ENCODE measurements at regions not wholly inside any gene's neighbourhood (a gene's known extent, or its start where the extent isn't known, plus 50 kb on each side); places are given as distances from the start of the nearest gene placed in this dataset.

- Histone ChIP-seq H3K9me2 (replicated peaks; ENCODE audit: control insufficient read depth, low read length) (no peaks in the 10 kb centered on the region; the same call in 1 of the 2 replicates), H3K4me2 (ENCODE audit: low read length) (no peak overlapping the region), H3K27ac (ENCODE audit: low read depth, low read length) (no peak overlapping the region), H3K4me3 (ENCODE audit: low read length) (no peak overlapping the region), H3K27me3 (ENCODE audit: control insufficient read depth, low read length) (no peaks in the 10 kb centered on the region), H3K9me3 (ENCODE audit: control insufficient read depth, insufficient read depth, low read length) (no peaks in the 10 kb centered on the region), H3K36me3 (ENCODE audit: control insufficient read depth, low read length) (no peaks in the 10 kb centered on the region), H3K79me2 (ENCODE audit: control insufficient read depth, low read length) (no peaks in the 10 kb centered on the region), H4K20me1 (ENCODE audit: control insufficient read depth, insufficient read depth, low read depth, low read length) (no peaks in the 10 kb centered on the region), H3K4me1 (ENCODE audit: control insufficient read depth, low read length) (no peaks in the 10 kb centered on the region), H3F3A (ENCODE audit: control insufficient read depth, insufficient read depth) (no peaks in the 10 kb centered on the region)
- TF ChIP-seq EZH2phosphoT487 (IDR thresholded peaks at IDR 0.05; ENCODE audit: borderline replicate concordance, low read length): no peak
Observed at GRCh38 chr3:30069056-30069455, 537.3 kb upstream of the TGFBR2 start.

- TF ChIP-seq, protein P1, sequence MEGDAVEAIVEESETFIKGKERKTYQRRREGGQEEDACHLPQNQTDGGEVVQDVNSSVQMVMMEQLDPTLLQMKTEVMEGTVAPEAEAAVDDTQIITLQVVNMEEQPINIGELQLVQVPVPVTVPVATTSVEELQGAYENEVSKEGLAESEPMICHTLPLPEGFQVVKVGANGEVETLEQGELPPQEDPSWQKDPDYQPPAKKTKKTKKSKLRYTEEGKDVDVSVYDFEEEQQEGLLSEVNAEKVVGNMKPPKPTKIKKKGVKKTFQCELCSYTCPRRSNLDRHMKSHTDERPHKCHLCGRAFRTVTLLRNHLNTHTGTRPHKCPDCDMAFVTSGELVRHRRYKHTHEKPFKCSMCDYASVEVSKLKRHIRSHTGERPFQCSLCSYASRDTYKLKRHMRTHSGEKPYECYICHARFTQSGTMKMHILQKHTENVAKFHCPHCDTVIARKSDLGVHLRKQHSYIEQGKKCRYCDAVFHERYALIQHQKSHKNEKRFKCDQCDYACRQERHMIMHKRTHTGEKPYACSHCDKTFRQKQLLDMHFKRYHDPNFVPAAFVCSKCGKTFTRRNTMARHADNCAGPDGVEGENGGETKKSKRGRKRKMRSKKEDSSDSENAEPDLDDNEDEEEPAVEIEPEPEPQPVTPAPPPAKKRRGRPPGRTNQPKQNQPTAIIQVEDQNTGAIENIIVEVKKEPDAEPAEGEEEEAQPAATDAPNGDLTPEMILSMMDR (IDR thresholded peaks at IDR 0.05; ENCODE audit: low read depth, low read length, poor library complexity, severe bottlenecking): no peak
- TF ChIP-seq EZH2phosphoT487 (IDR thresholded peaks at IDR 0.05; ENCODE audit: borderline replicate concordance, low read length): no peak
- Histone ChIP-seq H3K4me1 (ENCODE audit: control insufficient read depth, low read length) (no peaks in the 10 kb centered on the region), H3K9me3 (ENCODE audit: control insufficient read depth, insufficient read depth, low read length) (no peaks in the 10 kb centered on the region), H4K20me1 (ENCODE audit: control insufficient read depth, insufficient read depth, low read depth, low read length) (no peaks in the 10 kb centered on the region), H3K36me3 (ENCODE audit: control insufficient read depth, low read length) (no peaks in the 10 kb centered on the region), H3K4me3 (ENCODE audit: low read length) (no peak overlapping the region), H3K4me2 (ENCODE audit: low read length) (no peak overlapping the region), H3K27me3 (ENCODE audit: control insufficient read depth, low read length) (no peaks in the 10 kb centered on the region), H3K27ac (ENCODE audit: low read depth, low read length) (no peak overlapping the region), H3K9me2 (replicated peaks; ENCODE audit: control insufficient read depth, low read length) (no peaks in the 10 kb centered on the region), H3F3A (ENCODE audit: control insufficient read depth, insufficient read depth) (no peaks in the 10 kb centered on the region), H3K79me2 (ENCODE audit: control insufficient read depth, low read length) (no peaks in the 10 kb centered on the region)
Observed at GRCh38 chr3:30073040-30073439, 533.4 kb upstream of the TGFBR2 start.

GRCh38 chr3:30073622-30074021 is 532.8 kb upstream of the TGFBR2 start:
- Histone ChIP-seq H3K9me2 (replicated peaks; ENCODE audit: control insufficient read depth, low read length) (no peaks in the 10 kb centered on the region), H3K79me2 (ENCODE audit: control insufficient read depth, low read length) (no peaks in the 10 kb centered on the region), H3K4me3 (ENCODE audit: low read length) (no peak overlapping the region), H3F3A (ENCODE audit: control insufficient read depth, insufficient read depth) (no peaks in the 10 kb centered on the region), H3K4me1 (ENCODE audit: control insufficient read depth, low read length) (no peaks in the 10 kb centered on the region), H3K9me3 (ENCODE audit: control insufficient read depth, insufficient read depth, low read length) (no peaks in the 10 kb centered on the region), H3K36me3 (ENCODE audit: control insufficient read depth, low read length) (no peaks in the 10 kb centered on the region), H3K4me2 (ENCODE audit: low read length) (no peak overlapping the region), H3K27ac (ENCODE audit: low read depth, low read length) (no peak overlapping the region), H4K20me1 (ENCODE audit: control insufficient read depth, insufficient read depth, low read depth, low read length) (no peaks in the 10 kb centered on the region), H3K27me3 (ENCODE audit: control insufficient read depth, low read length) (no peaks in the 10 kb centered on the region)
- TF ChIP-seq, protein P1 (IDR thresholded peaks at IDR 0.05; ENCODE audit: low read depth, low read length, poor library complexity, severe bottlenecking): no peak
- no peak for TF ChIP-seq EZH2phosphoT487 (IDR thresholded peaks at IDR 0.05; ENCODE audit: borderline replicate concordance, low read length)

DNA sequence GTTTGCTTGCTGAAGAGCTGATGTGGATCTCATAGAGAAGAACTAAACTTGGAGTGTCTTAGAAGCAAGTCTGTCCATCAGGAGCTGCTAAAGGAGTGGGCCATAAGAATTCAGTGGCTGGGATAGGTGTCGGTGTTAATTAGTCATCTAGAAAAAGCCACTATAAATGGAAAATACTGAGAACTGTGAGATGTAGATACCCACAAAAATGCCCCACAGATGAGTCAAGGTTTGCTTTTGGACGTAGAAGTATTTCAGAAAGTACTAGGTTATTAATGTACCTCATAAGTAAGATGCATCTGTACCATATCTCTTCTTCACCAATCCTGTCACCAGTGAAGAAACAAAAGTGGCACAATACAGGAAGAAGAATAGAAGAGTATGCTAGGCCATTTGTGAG is 530.9 kb upstream of the TGFBR2 start:
- Histone ChIP-seq H3K4me3 (ENCODE audit: low read length) (no peak overlapping the region), H3K9me2 (replicated peaks; ENCODE audit: control insufficient read depth, low read length) (no peaks in the 10 kb centered on the region), H3K4me2 (ENCODE audit: low read length) (no peak overlapping the region), H3K9me3 (ENCODE audit: control insufficient read depth, insufficient read depth, low read length) (no peaks in the 10 kb centered on the region), H3K36me3 (ENCODE audit: control insufficient read depth, low read length) (no peaks in the 10 kb centered on the region), H3K27ac (ENCODE audit: low read depth, low read length) (no peak overlapping the region), H3K79me2 (ENCODE audit: control insufficient read depth, low read length) (no peaks in the 10 kb centered on the region), H4K20me1 (ENCODE audit: control insufficient read depth, insufficient read depth, low read depth, low read length) (no peaks in the 10 kb centered on the region), H3K27me3 (ENCODE audit: control insufficient read depth, low read length) (no peaks in the 10 kb centered on the region), H3K4me1 (ENCODE audit: control insufficient read depth, low read length) (no peaks in the 10 kb centered on the region), H3F3A (ENCODE audit: control insufficient read depth, insufficient read depth) (no peaks in the 10 kb centered on the region)
- no peak for TF ChIP-seq EZH2phosphoT487 (IDR thresholded peaks at IDR 0.05; ENCODE audit: borderline replicate concordance, low read length)
- TF ChIP-seq, protein P1 (IDR thresholded peaks at IDR 0.05; ENCODE audit: low read depth, low read length, poor library complexity, severe bottlenecking): no peak

Measured in DOHH2 (cell line).